Lower leg skin (tissue), 4 donors: ENCODE measurements at regions not wholly inside any gene's neighbourhood (a gene's known extent, or its start where the extent isn't known, plus 50 kb on each side); places are given as distances from the start of the nearest gene placed in this dataset.

Experiments used
- DNase-seq, 2 donors: peaks; one replicate each; pipeline ENCODE4 v3.0.0-alpha.2; 2019; ENCODE audit warnings: low spot score in 2 of 2
- H3K4me3 ChIP-seq: fragments of 200-600 bp; sonication (generic); 2 replicates; pipeline ENCODE4 v1.5.1; 2017; ENCODE audit warnings: mild to moderate bottlenecking, low read depth; ENCODE audit not compliant: poor library complexity, severe bottlenecking
- CTCF ChIP-seq, 3 donors: fragments of 450-650 bp; IDR thresholded peaks; one replicate each; pipeline ENCODE4 v1.5.1; 2016; ENCODE audit warnings: antibody characterized with exemption in 3 of 3, mild to moderate bottlenecking in 3 of 3, moderate library complexity in 2 of 3
- POLR2A ChIP-seq, 2 donors: fragments of 450-650 bp; IDR thresholded peaks; one replicate each; pipeline ENCODE4 v1.6.1; 2016 to 2017; ENCODE audit warnings: antibody characterized with exemption in 2 of 2, mild to moderate bottlenecking in 1 of 2, moderate library complexity in 1 of 2
- WGBS, 2 donors: methylation state at CpG; one replicate each; pipeline ENCODE4 v1.1.5; 2018; 5-methylcytosine and 5-hydroxymethylcytosine counted together
- intact Hi-C: fragments of 100-400 bp; cut with DNase I; formaldehyde crosslinking; loops from one replicate; pipeline ENCODE4 v1.15.0; 2023; ENCODE audit warnings: low total_unique reads

- no peak overlapping the region for H3K4me3 ChIP-seq
- WGBS, 2 donors, result 32 to 41% methylated on average over 2 of the region's 2 CpGs
- intact Hi-C loops, result no loop called here
- TF ChIP-seq CTCF (IDR thresholded peaks at IDR 0.05) (no peak), POLR2A (IDR thresholded peaks at IDR 0.05) (no peak)
- DNase-seq, result peak in 1 of 2 donors; percentile 13
These were observed 584.1 kb downstream of the PTPRU start for GRCh38 chr1:29820401-29820800.

- no peak overlapping the region for H3K4me3 ChIP-seq
- intact Hi-C loops, result no loop called here
- DNase-seq, result peak in 1 of 2 donors; percentile 49
- TF ChIP-seq CTCF (IDR thresholded peaks at IDR 0.05), result no peak
- no peak for TF ChIP-seq POLR2A (IDR thresholded peaks at IDR 0.05)
- WGBS, 2 donors, result 51 to 55% methylated on average over 9 to 10 of the region's 10 CpGs
These were observed 576.2 kb downstream of the PTPRU start for GRCh38 chr1:29812408-29813135.

- H3K4me3 ChIP-seq, result no peak overlapping the region
- no peak for TF ChIP-seq POLR2A (IDR thresholded peaks at IDR 0.05)
- no peak for TF ChIP-seq CTCF (IDR thresholded peaks at IDR 0.05)
- intact Hi-C loops, result no loop called here
- WGBS, 2 donors, result 82 to 86% methylated on average over 10 of the region's 10 CpGs
- peak in 1 of 2 donors; percentile 61 for DNase-seq
These were observed 575.5 kb downstream of the PTPRU start for GRCh38 chr1:29811727-29812407.

GRCh38 chr1:29811247-29811646, 574.9 kb downstream of the PTPRU start:
- DNase-seq, result peak in 1 of 2 donors; percentile 23
- TF ChIP-seq POLR2A (IDR thresholded peaks at IDR 0.05) (no peak), CTCF (IDR thresholded peaks at IDR 0.05) (no peak)
- H3K4me3 ChIP-seq, result no peak overlapping the region
- intact Hi-C loops, result no loop called here
- 75% methylated on average over 7 of the region's 7 CpGs for WGBS, 2 donors

- DNase-seq, result peak in 1 of 2 donors; percentile 81
- no peak overlapping the region for H3K4me3 ChIP-seq
- intact Hi-C loops, result no loop called here
- 83% methylated on average over 21 to 22 of the region's 22 CpGs for WGBS, 2 donors
- TF ChIP-seq POLR2A (IDR thresholded peaks at IDR 0.05) (no peak), CTCF (IDR thresholded peaks at IDR 0.05) (no peak)
These were observed 574.1 kb downstream of the PTPRU start for GRCh38 chr1:29810121-29811120.
